Nephron (organoid): ENCODE measurements at regions not wholly inside any gene's neighbourhood (a gene's known extent, or its start where the extent isn't known, plus 50 kb on each side); places are given as distances from the start of the nearest gene placed in this dataset.
A peak's percentile ranks its signal among the peaks of the same experiment; 100 is the strongest.

ENCODE experiments used
- H3K27ac Mint-ChIP-seq, 3 experiments: 2 replicates each; pipeline ENCODE4 v1.8.0; 2020; ENCODE audit warnings: mixed read lengths in 3 of 3, mild to moderate bottlenecking in 2 of 3, moderate library complexity in 1 of 3
- H3K27me3 Mint-ChIP-seq: 2 replicates; pipeline ENCODE4 v1.8.0; 2021; ENCODE audit warnings: low read depth, mild to moderate bottlenecking, moderate library complexity, mixed read lengths
- H3K36me3 Mint-ChIP-seq: 2 replicates; pipeline ENCODE4 v1.8.0; 2020; ENCODE audit warnings: low read depth, mixed read lengths
- H3K4me1 Mint-ChIP-seq: 2 replicates; pipeline ENCODE4 v1.8.0; 2020; ENCODE audit warnings: mixed read lengths
- H3K4me3 Mint-ChIP-seq, 3 experiments: 2 replicates each; pipeline ENCODE4 v1.8.0; 2020; ENCODE audit warnings: mild to moderate bottlenecking in 3 of 3, mixed read lengths in 3 of 3, moderate library complexity in 2 of 3
- H3K9me3 Mint-ChIP-seq: 2 replicates; pipeline ENCODE4 v1.8.0; 2020; ENCODE audit warnings: mixed read lengths
- TF ChIP-seq, protein P1 (sequence below), 3 experiments: fragments of 200-600 bp; sonication (generic); IDR thresholded peaks; one replicate each; pipeline ENCODE4 v1.5.0; 2021; ENCODE audit warnings: antibody characterized with exemption in 3 of 3; ENCODE audit not compliant: unreplicated experiment in 3 of 3

DNA sequence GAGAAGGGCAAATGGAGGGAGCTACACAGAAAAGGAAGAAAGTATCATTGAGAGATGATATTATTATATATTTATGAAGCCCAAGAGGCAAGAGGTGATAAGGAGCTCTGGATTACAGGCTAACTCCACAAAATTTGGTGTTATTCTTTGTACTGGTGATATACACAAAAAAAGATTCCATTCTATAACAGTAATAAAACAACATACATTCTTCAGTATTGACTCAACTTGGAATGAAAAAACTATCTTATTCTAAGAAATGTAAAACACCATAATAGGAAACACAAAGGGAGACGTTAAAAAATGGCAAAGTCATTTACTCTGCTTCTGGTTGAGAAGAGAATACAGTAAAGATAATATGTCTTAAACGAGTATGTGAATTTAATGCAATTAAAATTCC lies 99.4 kb downstream of the TEX35 start:
- Mint-ChIP-seq H3K9me3 (no peaks in the 10 kb centered on the region), H3K4me3 (no peak overlapping the region), H3K27me3 (no peaks in the 10 kb centered on the region), H3K36me3 (no peaks in the 10 kb centered on the region), H3K27ac (peak overlapping the region in 1 of 3 experiments; percentile 9), H3K4me1 (peaks cover 8% of the 10 kb centered on the region)
- TF ChIP-seq, protein P1, sequence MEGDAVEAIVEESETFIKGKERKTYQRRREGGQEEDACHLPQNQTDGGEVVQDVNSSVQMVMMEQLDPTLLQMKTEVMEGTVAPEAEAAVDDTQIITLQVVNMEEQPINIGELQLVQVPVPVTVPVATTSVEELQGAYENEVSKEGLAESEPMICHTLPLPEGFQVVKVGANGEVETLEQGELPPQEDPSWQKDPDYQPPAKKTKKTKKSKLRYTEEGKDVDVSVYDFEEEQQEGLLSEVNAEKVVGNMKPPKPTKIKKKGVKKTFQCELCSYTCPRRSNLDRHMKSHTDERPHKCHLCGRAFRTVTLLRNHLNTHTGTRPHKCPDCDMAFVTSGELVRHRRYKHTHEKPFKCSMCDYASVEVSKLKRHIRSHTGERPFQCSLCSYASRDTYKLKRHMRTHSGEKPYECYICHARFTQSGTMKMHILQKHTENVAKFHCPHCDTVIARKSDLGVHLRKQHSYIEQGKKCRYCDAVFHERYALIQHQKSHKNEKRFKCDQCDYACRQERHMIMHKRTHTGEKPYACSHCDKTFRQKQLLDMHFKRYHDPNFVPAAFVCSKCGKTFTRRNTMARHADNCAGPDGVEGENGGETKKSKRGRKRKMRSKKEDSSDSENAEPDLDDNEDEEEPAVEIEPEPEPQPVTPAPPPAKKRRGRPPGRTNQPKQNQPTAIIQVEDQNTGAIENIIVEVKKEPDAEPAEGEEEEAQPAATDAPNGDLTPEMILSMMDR (IDR thresholded peaks at IDR 0.05; ENCODE audit: unreplicated experiment in 3 of 3): no peak

DNA sequence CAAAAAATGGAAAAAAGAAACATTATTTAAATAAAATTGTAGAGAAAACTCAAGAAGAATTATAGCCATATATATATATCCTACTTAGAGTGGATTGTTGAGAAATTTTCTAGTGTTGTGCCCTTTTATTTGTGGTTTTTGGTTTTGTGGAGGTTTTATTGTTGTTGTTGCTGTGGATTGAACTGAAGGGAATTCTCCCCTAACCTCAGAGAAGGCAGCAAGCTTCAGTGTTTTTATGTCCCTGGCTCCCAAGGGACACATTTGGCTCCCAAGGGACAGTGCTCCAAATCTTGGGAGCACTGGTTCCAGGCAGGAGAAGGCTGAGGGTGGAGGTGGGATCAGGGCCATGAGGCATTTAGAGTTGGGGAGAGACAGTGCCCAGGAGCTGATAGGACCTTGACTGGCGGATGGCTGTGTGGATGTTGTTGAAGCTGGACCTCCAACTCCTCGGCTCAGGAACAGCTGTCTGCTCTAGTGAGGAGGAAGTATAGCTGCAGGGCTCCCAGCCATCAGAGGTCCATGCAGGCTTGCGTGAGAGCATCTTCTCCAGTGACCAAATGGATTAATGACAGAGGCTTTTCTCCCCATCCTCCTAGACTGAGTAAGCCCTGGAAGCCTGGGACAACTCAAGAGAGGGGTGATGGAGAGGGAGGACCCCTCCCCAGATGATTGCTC lies 100.5 kb downstream of the TEX35 start:
- H3K4me1 Mint-ChIP-seq: peaks cover 7% of the 10 kb centered on the region
- H3K27ac Mint-ChIP-seq: no peak overlapping the region
- TF ChIP-seq, protein P1 (IDR thresholded peaks at IDR 0.05; ENCODE audit: unreplicated experiment in 3 of 3): no peak
- H3K4me3 Mint-ChIP-seq: no peak overlapping the region
- no peaks in the 10 kb centered on the region for H3K27me3 Mint-ChIP-seq
- H3K9me3 Mint-ChIP-seq: no peaks in the 10 kb centered on the region
- H3K36me3 Mint-ChIP-seq: no peaks in the 10 kb centered on the region

DNA sequence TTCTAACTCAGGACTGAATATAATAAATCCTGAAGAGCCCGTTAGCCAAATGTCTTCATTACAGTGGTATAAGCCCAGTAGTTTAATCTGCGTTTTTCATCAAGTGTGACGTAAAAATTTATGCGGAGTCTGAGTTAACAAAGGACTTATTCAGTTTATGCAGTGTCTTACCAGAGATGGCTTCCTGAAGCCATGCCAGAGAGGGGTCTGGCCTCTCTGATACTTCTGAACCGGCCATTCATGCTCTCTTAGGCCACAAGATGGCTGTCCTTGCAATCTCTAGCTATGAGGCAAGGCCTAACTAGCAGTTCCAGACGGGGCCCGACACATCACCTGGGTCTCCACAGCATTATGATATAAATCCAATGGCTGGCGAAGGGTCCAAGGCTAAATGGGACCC lies 101.4 kb downstream of the TEX35 start:
- Mint-ChIP-seq H3K36me3 (no peaks in the 10 kb centered on the region), H3K4me3 (no peak overlapping the region), H3K27ac (no peak overlapping the region), H3K4me1 (no peaks in the 10 kb centered on the region), H3K9me3 (no peaks in the 10 kb centered on the region), H3K27me3 (no peaks in the 10 kb centered on the region)
- TF ChIP-seq, protein P1 (IDR thresholded peaks at IDR 0.05; ENCODE audit: unreplicated experiment in 3 of 3): no peak

DNA sequence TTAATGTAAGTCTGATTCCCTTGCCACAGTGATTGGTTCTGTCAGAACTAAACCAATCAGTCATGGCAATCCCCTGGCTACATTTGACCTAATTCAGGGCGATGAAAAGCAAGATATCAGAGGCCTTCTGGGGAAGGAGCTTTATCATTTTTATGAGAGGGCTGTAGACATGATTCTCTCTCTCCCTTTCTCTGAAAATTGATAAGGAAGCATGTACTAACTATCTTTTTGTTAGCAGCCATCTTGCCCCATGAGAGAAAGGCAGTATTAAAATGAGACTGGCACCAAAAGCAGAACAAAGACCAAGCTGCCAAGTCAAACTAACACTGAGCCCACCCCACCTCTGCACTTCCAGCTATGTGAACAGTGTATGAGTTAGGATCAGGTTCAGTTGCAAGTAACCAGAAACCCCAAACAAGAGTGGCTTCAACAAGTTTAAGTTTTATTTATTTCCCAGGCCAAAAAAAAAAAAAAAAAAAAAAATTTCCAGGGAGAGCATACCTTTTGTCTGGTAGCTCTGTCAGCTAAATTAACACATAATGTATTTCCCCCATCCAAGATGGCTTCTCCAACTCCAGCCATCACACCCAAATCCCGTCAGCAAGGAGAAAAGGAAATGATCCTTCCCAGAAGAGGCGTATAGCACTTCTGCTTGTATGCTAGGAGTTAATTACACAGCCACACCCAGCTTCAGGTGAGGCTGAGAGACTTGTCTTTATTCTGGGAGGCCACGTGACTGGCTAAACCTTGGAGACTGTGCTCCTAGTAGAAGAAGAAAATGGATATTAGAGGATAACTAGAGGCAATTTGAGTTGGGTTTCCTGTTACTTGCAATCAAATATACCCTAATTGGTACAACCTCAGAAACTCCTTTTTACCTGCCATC lies 105.8 kb upstream of the RALGPS2 start:
- no peak overlapping the region for H3K27ac Mint-ChIP-seq
- no peaks in the 10 kb centered on the region for H3K27me3 Mint-ChIP-seq
- H3K4me1 Mint-ChIP-seq: no peaks in the 10 kb centered on the region
- no peaks in the 10 kb centered on the region for H3K36me3 Mint-ChIP-seq
- no peak overlapping the region for H3K4me3 Mint-ChIP-seq
- TF ChIP-seq, protein P1 (IDR thresholded peaks at IDR 0.05; ENCODE audit: unreplicated experiment in 3 of 3): no peak
- peaks cover 2% of the 10 kb centered on the region for H3K9me3 Mint-ChIP-seq

DNA sequence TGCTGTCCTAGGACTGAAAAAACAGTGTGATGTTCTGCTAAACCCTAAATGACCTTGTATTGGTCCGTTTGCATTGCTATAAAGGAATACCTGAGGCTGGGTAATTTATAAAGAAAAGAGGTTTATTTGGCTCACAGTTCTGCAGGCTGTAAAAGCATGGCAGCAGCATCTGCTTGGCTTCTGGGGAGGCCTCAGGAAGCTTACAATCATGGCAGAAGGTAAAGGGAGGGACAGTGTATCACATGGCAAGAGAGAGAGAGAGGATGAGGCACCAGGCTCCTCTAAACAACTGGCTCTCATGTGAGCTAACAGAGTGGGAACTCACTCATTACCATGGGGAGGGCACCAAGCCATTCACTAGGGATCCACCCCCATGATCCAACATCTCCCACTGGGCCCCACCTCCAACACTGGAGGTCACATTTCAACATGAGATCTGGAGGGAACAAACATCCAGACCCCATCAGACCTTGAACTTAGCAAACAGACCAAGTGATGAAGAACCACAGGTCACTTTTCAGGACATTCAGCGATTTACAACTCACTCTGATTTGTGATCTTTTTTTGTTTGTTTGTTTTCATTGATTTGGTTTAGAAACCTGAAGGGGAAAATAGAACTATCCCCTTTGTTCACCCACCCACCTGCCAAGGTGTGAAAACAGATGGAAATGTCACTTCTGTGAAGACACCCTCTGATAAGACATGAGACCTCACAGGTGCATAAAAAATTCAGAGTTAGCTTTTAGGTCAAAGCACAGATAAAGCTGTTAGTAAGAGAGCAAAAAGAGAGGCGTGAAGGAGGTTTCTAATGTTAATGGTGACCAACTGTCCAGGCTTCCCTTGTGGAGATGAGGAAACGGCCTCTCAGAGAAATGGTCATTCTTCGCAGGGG lies 104.2 kb upstream of the RALGPS2 start:
- H3K9me3 Mint-ChIP-seq: peaks cover 2% of the 10 kb centered on the region
- TF ChIP-seq, protein P1 (IDR thresholded peaks at IDR 0.05; ENCODE audit: unreplicated experiment in 3 of 3): no peak
- H3K4me3 Mint-ChIP-seq: no peak overlapping the region
- H3K36me3 Mint-ChIP-seq: no peaks in the 10 kb centered on the region
- H3K4me1 Mint-ChIP-seq: peaks cover under 1% of the 10 kb centered on the region
- no peak overlapping the region for H3K27ac Mint-ChIP-seq
- no peaks in the 10 kb centered on the region for H3K27me3 Mint-ChIP-seq
